ENCODE measurements at regions not wholly inside any gene's neighbourhood (a gene's known extent, or its start where the extent isn't known, plus 50 kb on each side); places are given as distances from the start of the nearest gene placed in this dataset.

DNA sequence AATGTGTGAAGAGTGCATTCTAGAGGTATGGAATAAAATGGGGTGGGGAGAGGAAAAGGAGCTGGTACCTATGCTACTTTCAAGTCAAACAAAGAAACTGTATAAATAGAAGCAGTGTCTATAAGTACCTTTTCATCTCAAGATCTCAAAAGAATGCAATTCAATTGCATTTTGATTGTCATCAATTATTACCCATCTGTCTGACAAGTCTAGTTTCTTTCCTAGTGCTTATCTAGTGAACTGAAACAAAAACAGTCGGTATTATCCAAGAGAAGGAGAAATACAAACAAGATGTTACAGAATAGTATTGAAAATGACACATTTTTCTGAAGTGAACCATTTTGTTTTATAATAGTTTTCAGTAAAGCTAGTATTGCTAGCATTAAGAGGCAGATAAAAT is 754.5 kb upstream of the LRRN3 start:
- no peak for DNase-seq

DNA sequence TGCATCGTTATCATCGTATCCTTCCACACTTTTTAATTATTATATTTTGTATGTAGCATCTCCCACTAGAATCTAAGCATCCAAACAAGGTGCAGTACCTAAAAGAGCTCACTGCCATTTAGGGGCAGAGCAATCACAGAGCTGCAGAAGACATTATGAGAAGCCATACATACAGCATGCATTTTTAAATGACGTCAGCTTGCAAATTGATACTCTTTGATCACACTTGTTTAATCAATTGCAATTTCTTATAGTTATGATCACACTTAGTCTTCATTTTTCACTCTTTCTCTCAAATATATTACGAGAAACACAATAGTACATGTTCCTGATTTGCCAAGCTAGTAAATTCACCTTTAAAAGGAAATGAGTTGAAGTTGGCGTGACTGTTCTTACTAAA is 753.3 kb upstream of the LRRN3 start:
- DNase-seq = no peak

DNA sequence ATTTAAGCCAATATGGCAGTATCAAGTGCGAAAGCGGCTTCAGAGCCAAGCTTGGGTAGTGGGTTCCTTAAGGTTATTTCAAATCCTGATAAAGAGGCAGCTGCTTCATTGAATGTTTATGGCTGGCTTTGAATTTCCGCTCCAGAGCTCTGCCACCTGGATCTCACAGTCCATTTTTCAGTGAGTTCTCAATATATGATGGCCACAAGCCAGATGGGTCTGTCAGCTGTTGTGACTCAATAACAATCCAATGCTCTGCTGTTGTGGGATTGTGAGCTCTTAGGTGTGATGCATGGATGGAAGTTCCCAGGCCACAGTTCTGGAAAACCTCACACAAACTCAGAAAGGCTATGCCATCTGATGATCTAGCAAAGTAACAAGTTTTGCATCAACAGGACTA is 743.8 kb upstream of the LRRN3 start:
- no peak for DNase-seq

DNA sequence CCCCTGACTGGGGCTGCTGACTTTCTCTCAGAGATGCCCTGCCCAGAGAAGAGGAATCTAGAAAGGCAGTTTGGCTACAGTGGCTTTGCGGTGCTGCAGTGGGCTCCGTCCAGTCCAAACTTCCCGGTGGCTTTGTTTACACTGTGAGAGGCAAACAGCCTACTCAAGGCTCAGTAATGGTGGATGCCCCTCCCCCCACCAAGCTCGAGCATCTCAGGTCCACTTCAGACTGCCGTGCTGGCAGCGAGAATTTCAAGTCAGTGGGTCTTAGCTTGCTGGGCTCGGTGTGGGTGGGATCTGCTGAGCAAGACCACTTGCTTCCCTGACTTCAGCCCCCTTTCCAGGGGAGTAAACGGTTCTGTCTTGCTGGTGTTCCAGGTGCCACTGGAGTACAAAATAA is 734.5 kb upstream of the LRRN3 start:
- DNase-seq = no peak

DNA sequence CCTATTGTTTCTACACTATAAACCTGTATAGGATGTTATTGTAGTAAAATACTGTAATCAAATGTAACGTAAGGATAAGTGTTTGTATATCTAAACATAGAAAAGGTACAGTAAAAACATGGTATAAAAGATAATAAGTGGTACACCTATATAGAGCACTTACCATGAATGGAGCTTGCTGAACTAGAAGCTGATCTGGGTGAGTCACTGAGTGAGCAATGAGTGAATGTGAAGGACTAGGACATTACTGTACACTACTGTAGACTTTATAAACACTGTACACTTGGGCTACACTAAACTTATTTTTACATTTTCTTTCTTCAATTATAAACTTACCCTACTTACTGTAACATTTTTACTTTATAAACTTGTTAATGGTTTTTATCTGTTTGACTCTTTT is 732.9 kb upstream of the LRRN3 start:
- DNase-seq = no peak

DNA sequence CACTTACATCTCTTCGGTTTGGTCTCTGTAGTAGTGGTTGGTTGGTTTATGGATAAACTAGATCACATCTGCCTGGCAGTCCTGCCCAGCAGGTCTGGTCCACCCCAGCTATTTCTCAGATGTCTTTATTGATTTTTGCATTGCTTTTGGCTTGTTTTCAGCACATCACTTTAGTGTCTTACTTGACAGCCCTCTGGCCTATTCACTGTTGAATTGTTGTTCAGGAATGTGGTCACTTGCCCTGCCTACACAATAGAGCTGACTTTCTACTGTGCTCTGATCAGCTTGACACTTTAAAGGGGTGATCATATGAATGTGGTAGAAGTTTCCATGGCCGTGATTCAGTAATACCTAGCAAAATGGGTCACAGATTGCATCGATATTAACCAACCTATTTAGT is 719.2 kb upstream of the LRRN3 start:
- no peak for DNase-seq

DNA sequence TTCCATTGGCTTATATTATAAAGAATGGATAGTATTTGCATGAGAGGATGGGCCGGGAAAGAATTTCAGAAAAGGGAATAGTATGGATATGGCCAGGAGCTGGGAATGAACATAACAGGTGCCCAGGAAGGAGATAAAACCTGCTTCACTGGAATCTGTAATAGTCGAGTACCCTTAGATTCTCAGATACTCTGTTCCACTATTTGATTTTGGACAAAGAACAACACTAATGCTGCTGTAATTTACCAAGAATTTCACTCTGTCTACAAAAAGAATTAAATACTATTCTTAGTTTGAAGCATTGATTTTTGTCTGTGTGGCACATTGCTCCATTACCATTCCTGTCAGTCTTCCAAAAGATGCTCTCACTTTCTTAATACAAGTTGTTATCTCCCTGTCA is 718.2 kb upstream of the LRRN3 start:
- DNase-seq = no peak

DNA sequence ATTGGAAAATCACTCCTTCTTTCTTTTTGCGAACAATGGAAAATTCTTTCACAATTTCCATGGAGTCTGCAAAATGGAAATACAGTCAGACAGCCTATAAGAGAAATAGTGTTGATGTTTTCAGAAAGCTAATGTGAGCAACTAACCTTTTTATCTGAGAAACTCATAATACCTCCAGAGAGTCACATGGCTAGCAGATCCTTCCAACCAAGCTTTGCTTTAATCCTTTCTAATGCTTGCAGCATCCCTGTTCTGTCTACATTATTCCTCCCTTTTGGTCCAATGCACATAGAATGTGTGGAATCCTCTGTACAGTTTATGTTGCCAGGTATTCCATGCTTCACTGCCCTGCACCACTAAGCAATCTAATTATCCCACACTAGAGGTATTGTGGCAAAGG is 717.5 kb upstream of the LRRN3 start:
- DNase-seq = no peak

DNA sequence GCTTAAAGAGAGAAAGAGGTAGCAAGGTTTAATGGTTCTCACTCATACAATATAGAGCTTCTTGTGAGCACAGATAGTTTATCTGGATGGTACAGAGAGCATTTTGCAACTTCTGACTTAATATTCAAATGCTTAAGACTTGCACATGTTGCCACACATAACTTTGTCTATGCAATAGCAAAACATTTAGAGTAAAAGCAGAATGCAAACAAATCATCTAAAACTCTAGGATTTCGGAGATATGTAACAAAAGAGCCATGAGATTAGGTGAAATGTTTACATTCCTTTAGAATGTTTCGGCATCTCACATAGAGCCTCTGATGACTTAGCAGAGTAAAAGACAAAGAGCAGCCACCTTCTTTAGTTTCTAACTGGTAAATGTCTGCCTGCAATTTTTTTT is 717.1 kb upstream of the LRRN3 start:
- DNase-seq = no peak

DNA sequence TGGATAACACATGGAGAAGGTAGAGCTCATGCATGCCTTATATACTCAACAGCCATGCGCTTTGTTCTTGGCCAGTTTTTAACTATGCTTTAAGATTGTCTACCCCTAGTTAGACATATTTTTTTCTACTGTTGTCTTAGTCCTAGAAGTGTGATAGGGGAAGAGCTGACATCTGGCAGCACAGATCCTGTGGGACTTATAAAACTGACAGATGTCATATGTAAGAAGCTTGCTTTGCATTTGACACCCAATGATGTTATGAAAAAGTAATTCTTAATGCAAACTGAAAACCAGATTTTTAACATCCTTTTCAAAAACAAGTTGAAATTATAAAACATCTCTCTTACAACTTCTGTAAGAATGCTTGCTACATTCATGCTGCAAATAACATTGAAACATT is 715.9 kb upstream of the LRRN3 start:
- DNase-seq = no peak

DNA sequence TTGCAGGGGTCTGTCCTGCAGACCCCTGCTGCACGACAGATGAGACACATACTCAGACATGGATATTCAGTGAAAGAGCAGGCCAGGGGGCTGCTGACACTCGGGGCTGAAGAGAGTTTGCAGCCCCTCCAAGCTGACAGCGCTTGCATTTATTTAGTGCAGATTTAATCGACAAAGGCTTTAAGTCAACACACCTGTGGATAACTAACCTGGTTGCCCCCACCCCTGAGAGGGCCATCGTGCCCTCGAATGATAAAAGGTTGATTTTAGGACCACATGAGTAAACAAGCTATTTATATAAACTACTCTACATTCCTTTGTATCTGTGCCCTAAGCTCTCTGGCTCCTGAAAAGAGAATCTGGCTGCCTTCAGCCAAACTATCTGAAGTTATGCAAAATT is 708.2 kb upstream of the LRRN3 start:
- no peak for DNase-seq

DNA sequence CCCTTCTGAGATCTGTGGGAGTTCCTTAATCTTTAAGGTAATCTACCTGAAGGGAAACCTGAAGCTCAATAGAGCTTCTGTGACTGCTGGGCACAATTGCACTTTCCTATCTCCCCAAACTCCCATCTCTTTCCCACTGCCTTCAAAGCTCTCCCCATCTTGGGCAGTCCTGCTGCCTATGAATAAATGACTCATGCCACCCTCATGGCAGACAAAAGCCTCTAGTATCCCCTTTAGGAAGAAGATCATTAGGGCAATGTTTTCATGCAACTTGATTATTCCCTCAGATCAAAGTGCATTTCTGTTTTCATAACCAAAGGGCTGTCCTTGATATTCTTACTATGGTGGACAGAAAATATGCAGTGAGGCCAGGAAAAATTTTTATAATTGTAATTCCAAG is 704.9 kb upstream of the LRRN3 start:
- DNase-seq = no peak

DNA sequence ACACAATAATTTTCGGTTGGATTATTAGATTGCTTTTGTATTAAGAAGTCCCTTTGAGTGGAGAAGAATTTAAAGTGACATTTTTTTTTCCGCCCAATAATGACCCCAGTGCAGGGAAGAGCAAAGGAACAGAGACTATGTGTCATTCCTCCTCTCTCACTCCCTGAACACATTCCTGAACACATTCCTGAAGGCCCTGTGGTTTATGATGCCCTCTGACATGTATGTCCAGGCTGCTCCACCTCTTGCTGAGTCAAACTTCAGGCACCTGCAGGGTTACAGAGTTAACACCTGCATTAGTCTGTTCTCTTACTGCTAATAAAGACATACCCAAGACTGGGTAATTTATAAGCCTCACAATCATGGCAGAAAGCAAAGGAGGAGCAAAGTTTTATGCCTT is 704.0 kb upstream of the LRRN3 start:
- DNase-seq = peak; percentile 34 to 83

DNA sequence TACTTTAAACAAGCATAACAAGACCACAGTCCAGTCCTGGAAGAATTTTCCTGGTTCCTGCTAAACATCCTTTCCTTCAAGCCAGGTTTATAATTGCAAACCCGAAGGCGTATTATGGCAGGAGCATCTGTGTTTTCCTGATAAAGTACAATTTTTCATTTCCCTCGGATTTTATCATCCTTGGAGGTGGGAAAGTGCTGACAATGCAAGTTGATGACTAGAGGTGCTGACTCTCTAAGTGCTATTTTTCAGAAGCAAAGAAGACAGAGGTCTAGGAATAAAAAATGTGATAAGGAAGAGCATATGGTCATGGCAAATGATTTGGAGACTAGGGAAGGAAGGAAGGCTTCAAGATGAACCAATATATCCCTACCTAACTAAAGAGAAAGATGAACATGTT is 703.2 kb upstream of the LRRN3 start:
- DNase-seq = no peak

DNA sequence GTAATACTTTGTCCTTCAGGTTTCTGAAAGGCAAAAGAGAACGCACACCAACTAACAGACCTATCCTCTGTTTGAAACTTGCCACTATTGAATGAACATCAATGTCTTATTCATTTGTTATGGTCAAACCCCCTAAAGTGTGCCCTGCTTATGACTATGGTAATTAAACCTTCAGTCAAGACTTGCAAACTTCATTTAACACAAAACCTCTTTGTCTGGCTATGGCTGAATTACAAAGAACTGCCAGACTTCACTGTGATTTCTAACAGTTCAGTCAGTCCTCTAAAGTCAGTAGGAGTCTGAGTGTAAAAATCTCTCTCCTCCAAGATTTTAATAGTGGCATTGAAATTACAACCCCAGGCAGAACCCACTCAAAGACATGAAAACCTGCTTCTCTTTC is 702.5 kb upstream of the LRRN3 start:
- DNase-seq = no peak

DNA sequence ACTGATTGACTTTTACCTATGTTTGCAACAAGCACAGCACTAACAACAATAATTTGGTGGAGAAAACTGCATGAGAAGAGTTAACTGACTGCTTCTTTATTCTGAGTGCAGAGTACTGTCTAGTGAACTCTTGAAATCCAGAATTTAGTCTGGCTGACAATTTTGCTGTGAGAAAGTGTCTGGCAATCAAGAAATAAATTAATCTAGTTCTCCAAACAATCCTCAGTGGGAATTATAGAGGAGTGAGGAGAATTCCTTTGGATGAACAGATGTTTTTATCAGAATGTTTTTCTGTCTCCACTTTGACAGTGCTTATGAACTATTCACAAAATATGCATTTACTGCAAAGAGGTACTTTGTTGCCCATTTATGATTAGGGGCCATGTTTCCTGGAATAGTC is 694.9 kb upstream of the LRRN3 start:
- no peak for DNase-seq

DNA sequence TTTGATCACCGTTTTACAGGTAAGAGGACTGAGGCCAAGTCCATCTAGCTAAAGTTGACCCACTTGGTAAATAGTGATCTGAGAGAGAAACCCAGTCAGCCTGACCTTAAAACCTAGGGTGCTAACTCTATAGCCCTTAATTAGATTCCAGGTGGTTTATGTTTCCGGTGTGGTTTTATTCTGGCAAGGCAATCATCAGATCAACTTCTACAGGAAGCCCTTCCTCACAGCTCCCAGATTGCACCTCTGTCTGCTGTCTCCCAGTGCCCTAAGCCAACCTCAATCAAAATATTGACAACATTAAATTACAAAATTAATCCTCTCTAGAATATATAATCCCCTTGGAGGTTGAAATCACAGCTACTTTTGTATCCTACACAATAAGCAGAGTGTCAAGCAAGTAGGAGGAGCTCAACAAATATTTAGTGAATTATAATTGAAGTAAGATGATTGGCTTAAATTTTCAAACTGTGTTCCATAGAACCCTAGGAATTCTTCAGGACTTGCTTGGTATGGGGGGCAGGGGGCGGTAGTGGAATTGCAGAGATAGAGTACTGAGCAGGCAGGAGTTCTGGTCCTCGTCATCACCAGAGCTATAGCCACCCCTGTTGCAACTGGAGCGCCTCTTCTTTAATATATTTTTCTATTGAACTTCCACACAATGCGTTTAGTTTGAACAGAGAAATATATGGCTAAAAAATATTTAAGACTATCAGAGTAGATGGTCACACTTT is 692.8 kb upstream of the LRRN3 start:
- no peak for DNase-seq

DNA sequence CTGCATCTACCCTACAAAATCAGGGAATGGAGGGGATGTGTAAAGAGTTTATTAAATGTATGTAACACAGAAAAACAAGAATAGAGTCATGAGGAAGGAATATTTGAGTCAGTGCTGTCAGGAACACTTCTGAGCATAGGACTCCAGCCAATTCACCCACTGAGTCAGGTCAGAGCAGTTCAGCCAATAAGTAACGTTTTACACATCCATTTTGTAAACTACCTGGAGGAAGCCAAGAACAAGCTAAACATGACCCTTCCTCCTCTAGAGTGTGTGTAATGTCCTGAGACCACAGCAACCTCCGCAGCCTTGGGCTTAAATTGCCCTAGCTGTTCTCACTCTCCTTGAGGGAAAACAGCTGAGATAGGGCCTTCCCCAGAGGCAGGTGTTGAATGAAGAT is 691.5 kb upstream of the LRRN3 start:
- DNase-seq = no peak

DNA sequence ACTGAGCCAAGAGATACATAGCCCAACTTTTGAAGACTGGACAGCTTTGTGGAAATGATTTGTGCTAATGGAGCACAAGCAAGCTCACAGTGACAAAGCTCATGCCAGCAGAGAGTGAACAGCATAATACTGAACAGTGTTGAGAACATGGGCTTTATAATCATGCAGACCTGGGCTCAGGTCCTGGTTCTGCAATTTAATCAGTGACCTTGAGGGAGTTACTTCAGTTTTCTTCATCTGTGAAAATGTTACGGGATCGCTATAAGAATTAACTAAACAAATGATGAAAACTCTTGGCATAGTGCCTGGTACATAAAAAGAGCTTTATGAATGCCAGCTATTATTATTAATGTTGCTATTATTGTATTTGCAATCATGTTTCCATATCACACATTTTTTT is 690.5 kb upstream of the LRRN3 start:
- DNase-seq = no peak

DNA sequence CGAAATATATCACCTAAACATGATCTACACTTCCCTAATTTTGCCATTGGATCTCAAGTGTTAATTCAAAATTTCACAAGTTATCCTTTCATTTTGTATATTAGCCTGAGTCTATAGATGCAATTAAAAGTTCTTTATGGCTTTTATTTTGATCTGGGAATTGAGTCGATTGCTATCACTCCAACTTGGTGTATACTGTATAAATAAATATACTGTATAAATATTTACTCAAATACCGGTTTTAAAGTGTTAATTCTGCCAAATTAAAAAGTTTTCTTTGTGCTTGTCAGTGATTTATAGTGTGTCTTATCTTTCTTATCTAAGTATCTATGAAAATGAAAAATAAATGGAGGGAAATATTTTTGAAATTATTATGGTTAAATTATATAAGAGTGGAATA is 683.7 kb upstream of the LRRN3 start:
- DNase-seq = no peak

DNA sequence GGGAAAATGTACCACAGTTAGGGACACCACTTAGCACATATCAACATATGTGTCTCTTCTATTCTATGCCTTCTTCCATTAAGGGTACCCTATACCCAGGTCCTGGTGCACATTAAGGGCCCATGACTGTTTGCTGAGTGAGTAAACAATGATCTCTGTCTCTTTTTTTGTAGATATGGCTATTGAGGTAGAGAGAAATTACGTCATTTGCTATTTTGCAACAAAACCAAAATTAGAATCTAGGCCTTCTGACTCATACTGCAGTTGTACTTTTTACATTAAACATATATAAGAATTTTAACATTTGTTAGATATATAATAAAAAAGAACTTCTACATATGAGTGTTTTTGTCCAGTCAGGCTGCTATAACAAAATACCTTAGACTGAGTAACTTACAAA is 683.2 kb upstream of the LRRN3 start:
- DNase-seq = no peak

DNA sequence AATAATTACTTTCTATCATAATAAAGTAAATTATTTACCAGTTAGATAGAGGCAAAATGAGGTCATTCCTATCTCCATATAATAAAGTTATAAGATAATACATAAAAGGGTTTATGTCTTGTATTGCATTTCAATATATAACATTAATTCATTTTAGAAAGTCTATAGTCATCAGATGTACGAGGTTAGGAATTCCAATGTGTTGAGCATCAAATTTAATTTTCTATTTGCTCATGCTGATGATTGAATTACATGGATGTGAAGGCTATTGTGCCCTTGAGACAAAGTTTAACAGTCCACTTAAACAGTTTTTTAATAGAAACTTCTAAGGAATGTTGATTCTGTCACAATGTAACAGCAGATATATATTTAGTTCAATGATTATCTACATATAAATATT is 678.3 kb upstream of the LRRN3 start:
- DNase-seq = no peak

DNA sequence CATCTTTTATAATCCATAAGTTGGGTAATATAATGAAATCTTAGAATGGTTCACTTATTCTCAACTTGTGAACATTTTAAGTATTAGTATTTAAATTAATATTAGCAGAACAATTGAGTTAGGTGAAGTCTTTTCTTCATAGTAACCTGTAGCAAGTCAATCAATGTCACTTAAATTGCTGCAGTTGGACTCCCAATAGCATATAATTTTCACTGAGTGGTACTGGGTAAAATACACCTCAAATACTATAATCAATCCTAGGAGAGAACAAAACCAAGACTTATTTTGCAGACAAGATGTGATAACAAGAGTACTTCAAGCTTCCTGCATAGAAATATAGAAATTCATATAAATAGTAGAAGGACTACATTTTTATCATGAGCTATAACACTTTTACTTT is 677.9 kb upstream of the LRRN3 start:
- no peak for DNase-seq

DNA sequence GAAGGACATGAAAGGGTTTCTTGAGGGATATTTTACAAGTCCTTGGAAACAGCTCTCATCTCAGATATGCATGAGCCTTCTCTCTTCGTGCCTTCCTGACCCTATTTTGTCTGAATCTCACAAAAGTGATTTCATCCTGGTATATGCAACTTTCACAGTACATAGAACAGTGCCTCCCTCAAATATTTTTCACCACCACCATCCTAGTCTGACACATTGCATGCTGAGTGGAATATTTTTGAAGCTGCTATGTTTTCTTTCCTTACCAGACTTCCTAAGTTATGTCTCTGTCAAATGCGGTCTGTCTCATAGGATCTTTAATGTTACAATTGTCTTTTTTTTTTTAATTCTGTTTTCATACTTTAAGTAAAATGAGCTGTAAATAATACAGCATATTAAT is 673.3 kb upstream of the LRRN3 start:
- no peak for DNase-seq

DNA sequence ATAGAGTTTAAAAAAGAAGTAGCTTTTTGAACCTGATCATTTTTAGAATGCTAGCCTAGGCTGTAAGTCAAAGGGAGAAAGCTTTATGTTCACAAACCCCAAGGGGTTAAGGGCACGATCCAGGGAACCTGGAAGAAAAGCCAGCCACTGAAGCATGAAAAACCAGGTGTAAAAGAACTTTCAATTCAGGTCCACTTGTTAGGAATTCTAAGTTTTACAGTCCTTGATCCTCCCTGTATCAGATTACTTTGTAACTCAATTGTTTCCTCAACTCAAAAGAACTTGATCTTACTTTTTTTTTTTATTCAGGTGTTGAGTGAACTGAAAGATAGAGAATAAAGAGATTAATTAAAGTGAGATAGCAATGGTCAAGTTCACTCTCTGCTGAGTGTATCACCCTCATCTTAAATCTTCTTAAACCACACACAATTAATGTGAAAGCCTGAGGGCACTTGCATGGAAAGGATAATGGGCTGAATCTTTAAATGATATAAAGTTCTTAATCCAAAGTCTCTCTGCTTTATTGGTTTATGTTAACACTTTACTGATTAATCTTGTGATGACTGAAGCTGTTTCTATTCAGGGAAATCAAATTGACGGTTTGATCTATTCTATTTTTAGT is 672.2 kb upstream of the LRRN3 start:
- no peak for DNase-seq

Measured in SW 1271 (cell line).